GM12864 (cell line): ENCODE measurements at regions not wholly inside any gene's neighbourhood (a gene's known extent, or its start where the extent isn't known, plus 50 kb on each side); places are given as distances from the start of the nearest gene placed in this dataset.

ENCODE experiments used
- DNase-seq: peaks from one replicate; pipeline ENCODE4 v3.0.0-alpha.2; 2011; ENCODE audit warnings: low read depth
- H3K4me3 ChIP-seq: 2 replicates; pipeline ENCODE4 v1.5.1; 2011; ENCODE audit warnings: mild to moderate bottlenecking, low read depth, low read length, control low read depth
- TF ChIP-seq, protein P1 (sequence below): IDR thresholded peaks from 2 replicates; pipeline ENCODE4 v1.5.1; 2011; ENCODE audit warnings: low read depth, mild to moderate bottlenecking, moderate library complexity, low read length, control low read depth, inconsistent platforms; ENCODE audit errors: missing control alignments

DNA sequence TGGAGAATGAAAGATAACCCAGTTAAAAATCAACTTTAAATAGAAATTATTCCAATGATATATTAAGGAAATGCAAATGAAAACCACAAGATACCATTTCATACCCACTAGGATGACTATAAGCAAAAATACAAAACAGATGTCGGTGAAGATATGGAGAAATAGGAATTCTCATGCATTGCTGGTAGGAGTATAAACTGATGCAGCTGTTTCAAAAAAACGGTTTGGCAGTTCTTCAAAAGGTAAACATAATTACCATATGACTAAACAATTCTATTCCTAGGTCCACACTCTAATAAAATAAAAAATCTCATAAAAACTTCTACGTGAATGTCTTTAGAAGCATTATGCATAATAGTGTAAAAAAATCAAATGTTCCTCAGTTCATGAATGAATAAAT, 763.3 kb upstream of the BRINP3 start:
- TF ChIP-seq, protein P1, sequence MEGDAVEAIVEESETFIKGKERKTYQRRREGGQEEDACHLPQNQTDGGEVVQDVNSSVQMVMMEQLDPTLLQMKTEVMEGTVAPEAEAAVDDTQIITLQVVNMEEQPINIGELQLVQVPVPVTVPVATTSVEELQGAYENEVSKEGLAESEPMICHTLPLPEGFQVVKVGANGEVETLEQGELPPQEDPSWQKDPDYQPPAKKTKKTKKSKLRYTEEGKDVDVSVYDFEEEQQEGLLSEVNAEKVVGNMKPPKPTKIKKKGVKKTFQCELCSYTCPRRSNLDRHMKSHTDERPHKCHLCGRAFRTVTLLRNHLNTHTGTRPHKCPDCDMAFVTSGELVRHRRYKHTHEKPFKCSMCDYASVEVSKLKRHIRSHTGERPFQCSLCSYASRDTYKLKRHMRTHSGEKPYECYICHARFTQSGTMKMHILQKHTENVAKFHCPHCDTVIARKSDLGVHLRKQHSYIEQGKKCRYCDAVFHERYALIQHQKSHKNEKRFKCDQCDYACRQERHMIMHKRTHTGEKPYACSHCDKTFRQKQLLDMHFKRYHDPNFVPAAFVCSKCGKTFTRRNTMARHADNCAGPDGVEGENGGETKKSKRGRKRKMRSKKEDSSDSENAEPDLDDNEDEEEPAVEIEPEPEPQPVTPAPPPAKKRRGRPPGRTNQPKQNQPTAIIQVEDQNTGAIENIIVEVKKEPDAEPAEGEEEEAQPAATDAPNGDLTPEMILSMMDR = no peak
- H3K4me3 ChIP-seq = no peak overlapping the region
- DNase-seq = no peak

DNA sequence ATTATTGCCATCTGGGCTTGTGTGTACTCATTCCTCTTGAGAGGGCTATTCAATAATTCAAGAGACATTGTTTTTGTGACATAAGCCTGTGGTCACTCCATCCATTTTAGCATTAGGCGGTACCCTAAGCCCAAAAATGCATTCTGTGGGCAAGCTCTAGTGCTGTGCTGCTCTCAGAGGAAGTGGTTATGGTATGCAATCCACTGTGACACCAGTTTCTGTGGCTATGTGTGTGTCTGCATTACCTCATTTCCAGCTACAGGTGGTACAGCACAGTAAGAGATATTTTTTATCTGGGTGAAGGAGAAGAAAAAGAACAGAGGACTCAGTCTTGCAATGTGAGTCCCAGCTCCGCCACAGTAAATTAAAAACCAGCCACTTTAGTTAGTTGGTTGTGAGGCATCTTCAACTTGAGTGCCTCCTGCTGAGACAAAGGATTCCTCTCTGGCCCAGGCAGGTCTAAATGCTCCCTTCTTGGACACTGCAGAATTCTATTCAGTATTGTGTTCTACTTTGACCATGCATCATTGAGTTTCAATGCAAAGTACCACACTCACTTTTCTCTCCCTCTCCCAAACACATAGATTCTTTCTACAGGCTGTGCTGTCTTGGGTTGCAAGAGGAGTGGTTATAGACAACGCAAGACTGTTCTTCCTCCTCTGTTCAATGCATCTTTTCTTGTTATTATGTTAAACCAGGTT, 777.8 kb upstream of the BRINP3 start:
- H3K4me3 ChIP-seq = no peak overlapping the region
- TF ChIP-seq, protein P1 = no peak
- DNase-seq = no peak

DNA sequence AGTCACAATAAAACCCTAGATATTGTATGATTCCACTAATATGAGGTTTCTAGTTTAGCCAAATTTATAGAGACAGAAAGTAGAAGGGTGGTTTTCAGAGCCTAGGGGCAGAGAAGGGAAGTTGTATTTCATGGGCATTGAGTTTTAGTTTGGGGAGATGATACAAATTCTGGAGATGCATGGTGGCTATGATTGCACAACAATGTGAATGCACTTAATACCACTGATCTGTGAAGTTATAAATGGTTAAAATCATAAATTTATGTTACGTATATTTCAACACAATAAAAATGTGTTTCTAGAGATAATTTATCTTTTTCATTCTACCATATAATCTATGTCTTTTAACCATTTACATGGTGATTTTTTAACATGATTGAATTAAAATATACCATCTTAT, 779.3 kb upstream of the BRINP3 start:
- no peak overlapping the region for H3K4me3 ChIP-seq
- no peak for DNase-seq
- TF ChIP-seq, protein P1 = no peak

DNA sequence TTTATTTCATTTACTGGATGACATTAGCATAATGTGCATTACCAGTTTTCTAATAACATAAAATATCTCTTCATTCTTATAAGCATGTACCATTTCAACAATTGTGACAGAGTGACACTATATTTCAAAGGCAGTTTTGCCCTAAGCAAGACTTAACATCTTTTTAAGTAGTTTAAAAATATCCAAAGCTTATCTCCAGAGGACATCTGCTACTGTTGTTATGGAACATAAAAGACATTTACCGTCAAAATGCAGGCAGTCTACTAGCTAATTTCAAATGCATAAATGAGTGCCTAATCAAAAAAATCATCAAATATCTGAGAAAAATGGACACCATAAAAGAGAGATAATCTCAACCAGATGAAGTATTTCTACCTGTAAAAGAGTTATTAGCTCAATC, 782.4 kb upstream of the BRINP3 start:
- TF ChIP-seq, protein P1 = no peak
- no peak overlapping the region for H3K4me3 ChIP-seq
- DNase-seq = no peak

DNA sequence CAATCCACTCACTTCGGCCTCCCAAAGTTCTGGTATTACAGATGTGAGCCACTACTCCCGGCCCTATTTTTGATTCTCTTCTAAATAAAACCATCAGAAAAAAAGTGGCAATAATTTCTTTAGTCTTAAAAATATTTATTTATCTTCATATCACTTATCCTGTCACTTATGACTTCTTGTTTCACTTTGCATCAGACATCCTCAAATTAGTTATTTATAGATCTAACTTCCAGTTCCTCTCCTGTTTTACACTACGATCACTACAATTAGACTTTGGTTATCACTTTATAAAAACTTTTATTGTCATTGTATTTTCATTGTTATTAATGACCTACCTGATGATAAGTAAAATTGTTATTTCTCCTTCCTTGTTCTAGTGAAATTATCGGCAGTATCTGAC, 783.4 kb upstream of the BRINP3 start:
- no peak for DNase-seq
- TF ChIP-seq, protein P1 = no peak

DNA sequence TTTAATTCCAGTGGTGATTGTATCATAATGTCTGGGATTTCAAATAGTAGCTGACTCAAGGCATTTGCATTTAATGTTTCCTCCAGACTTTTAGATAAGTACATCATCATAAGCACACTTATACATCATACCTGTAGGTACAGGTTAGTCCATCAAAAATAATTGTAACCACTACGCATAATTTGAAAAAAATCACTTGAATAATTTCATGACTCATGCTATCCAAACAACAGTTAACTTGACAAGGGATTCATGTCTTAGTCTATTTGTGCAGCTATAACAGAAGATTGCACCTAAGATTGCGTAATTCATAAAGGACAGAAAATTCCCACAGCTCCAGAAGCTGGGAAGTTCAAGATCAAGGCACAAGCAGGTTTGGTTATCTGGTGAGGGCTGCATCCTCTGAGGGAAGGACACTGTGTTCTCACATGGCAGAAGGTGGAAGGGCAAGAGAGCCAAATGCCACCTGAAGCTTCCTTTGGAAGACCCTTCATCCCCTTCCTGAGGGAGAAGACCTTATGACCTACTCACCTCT, 801.7 kb upstream of the BRINP3 start:
- H3K4me3 ChIP-seq = no peak overlapping the region
- TF ChIP-seq, protein P1 = no peak
- no peak for DNase-seq

More for the DNA sequence above, 783.4 kb upstream of the BRINP3 start:
- H3K4me3 ChIP-seq = no peak overlapping the region

DNA sequence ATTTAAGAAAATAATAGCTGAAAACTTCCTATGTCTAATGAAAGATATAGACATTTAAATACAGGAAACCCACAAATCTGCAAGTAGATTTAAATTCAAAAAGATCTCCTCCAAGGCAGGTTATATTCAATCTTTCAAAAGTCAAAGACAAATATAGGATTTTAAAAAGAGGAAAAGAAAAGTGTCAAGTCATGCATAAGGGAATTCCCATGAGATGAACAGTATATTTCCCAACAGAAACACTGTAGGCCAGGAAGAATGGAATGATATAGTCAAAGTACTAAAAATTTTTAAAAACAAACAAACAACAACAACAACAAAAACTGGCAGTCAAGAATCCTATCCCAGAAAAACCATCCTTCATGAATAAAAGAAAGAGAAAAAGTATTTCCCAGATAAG, 806.5 kb upstream of the BRINP3 start:
- no peak for DNase-seq
- TF ChIP-seq, protein P1 = no peak
- no peak overlapping the region for H3K4me3 ChIP-seq
